Psoas muscle (tissue), 7 donors: ENCODE measurements at regions not wholly inside any gene's neighbourhood (a gene's known extent, or its start where the extent isn't known, plus 50 kb on each side); places are given as distances from the start of the nearest gene placed in this dataset.

Source experiments
- ATAC-seq, 4 donors: fragments of 200-7000 bp; cut with Tn5 transposase; one replicate each; pipeline ENCODE4 v1.9.1; 2020; ENCODE audit warnings: moderate library complexity in 3 of 4, mild to moderate bottlenecking in 2 of 4
- DNase-seq, 2 donors: peaks; one replicate each; pipeline ENCODE4 v3.0.0-alpha.2; 2020
- H3K27ac ChIP-seq: fragments of 200-600 bp; one replicate; pipeline ENCODE4 v1.8.0; 2022
- H3K27me3 ChIP-seq, 3 donors: fragments of 200-600 bp in 1 of 3; one replicate each; pipeline versions ENCODE4 v1.6.1 to v1.8.0; 2013 to 2022; ENCODE audit warnings: low read length in 2 of 3, mild to moderate bottlenecking in 2 of 3, moderate library complexity in 1 of 3; ENCODE audit not compliant: insufficient read depth in 3 of 3
- H3K36me3 ChIP-seq, 2 donors: fragments of 200-600 bp in 1 of 2; one replicate each; pipeline versions ENCODE4 v1.6.1 to v1.8.0; 2013 to 2022; ENCODE audit warnings: low read depth in 1 of 2, mild to moderate bottlenecking in 1 of 2, moderate library complexity in 1 of 2; ENCODE audit not compliant: insufficient read depth in 1 of 2
- H3K4me1 ChIP-seq: fragments of 200-600 bp; one replicate; pipeline ENCODE4 v1.8.0; 2022
- H3K4me3 ChIP-seq: fragments of 200-600 bp; one replicate; pipeline ENCODE4 v1.8.0; 2022; ENCODE audit warnings: mild to moderate bottlenecking
- H3K9me3 ChIP-seq: fragments of 200-600 bp; one replicate; pipeline ENCODE4 v1.8.0; 2022
- CTCF ChIP-seq: fragments of 200-600 bp; IDR thresholded peaks from one replicate; pipeline ENCODE4 v1.8.0; 2022; ENCODE audit warnings: antibody characterized with exemption
- WGBS, 3 donors: extraction: QIAGEN DNeasy Blood & Tissue Kit; methylation state at CpG; one replicate each; pipeline versions ENCODE4 v1.1.6 to v1.1.7; 2013; 5-methylcytosine and 5-hydroxymethylcytosine counted together
- intact Hi-C, 2 donors: fragments of 100-400 bp; cut with DNase I; formaldehyde crosslinking; loops; one replicate each; pipeline versions ENCODE4 v1.11.0 to v1.14.2; 2022
- donor health status: healthy with polysubstance abuse.
- donor health status: DM: no; HTN: no; CAD: no; lungs with moderate emphysema.
- donor health status: Bipolar disorder and iron deficiency.
- donor health status: healthy.
- donor health status: DM: yes; HTN: yes; CAD: no.
- donor health status: DM: no; HTN: no; CAD: no.
- donor health status: DM: yes; HTN: yes; CAD: no.

- Histone ChIP-seq H3K9me3 (no peaks in the 10 kb centered on the region), H3K36me3 (peaks cover 0 to 40% of the 10 kb centered on the region in 2 donors), H3K4me1 (no peaks in the 10 kb centered on the region), H3K27ac (no peak overlapping the region), H3K27me3 (no peaks in the 10 kb centered on the region), H3K4me3 (no peak overlapping the region)
- intact Hi-C loops, result no loop called here
- no peak for TF ChIP-seq CTCF
- WGBS, 3 donors, result 94 to 97% (median 94%) methylated on average over 5 of the region's 5 CpGs
- DNase-seq (no peak), ATAC-seq (no peak)
Measured at GRCh38 chr7:139180700-139181311, 50.2 kb upstream of the UBN2 start.
